GM10248 (cell line): ENCODE measurements at regions not wholly inside any gene's neighbourhood (a gene's known extent, or its start where the extent isn't known, plus 50 kb on each side); places are given as distances from the start of the nearest gene placed in this dataset.

Experiments used
- CTCF ChIA-PET: fragments of 300-600 bp; sonication (Branson Sonifier 250); formaldehyde crosslinking; extraction: SDS; loops from one replicate; lab custom pipeline; 2021; ENCODE audit warnings: antibody characterized with exemption; lab: Yijun Ruan, JAX
- POLR2A ChIA-PET: fragments of 350-650 bp; sonication (Branson Sonifier 250); formaldehyde crosslinking; extraction: SDS; loops from one replicate; lab custom pipeline; 2020; ENCODE audit warnings: antibody characterized with exemption; lab: Yijun Ruan, JAX
- DNase-seq: peaks from one replicate; pipeline ENCODE4 v3.0.0; 2012; ENCODE audit errors: extremely low spot score
- TF ChIP-seq, protein P1 (sequence below): IDR thresholded peaks from 2 replicates; pipeline ENCODE4 v1.5.1; 2012; ENCODE audit warnings: mild to moderate bottlenecking, low read depth; ENCODE audit errors: extremely low read depth, missing control alignments, control extremely low read depth

- POLR2A ChIA-PET, result no interaction called here
- TF ChIP-seq, protein P1, sequence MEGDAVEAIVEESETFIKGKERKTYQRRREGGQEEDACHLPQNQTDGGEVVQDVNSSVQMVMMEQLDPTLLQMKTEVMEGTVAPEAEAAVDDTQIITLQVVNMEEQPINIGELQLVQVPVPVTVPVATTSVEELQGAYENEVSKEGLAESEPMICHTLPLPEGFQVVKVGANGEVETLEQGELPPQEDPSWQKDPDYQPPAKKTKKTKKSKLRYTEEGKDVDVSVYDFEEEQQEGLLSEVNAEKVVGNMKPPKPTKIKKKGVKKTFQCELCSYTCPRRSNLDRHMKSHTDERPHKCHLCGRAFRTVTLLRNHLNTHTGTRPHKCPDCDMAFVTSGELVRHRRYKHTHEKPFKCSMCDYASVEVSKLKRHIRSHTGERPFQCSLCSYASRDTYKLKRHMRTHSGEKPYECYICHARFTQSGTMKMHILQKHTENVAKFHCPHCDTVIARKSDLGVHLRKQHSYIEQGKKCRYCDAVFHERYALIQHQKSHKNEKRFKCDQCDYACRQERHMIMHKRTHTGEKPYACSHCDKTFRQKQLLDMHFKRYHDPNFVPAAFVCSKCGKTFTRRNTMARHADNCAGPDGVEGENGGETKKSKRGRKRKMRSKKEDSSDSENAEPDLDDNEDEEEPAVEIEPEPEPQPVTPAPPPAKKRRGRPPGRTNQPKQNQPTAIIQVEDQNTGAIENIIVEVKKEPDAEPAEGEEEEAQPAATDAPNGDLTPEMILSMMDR, result no peak
Observed at GRCh38 chr18:52136532-52136931, 203.5 kb upstream of the DCC start.

DNA sequence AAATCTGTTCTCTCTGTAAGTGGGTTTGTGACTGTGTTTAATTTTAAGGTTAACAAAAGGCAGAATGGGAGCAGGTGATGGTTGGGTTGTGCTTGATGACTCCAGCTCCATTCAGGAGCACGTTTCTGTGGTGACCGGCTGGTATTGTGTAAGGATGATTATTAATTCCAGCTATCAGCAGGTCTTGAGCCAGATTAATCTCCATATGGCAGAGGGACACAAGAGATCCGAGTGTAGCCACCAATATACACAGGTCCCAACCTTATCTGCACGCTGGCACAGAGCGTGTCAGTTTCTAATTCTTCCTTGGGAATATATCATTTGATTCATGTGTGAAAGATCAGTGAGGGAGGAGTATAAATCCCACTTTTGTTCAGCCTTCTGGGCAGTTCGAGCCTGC lies 199.0 kb upstream of the DCC start:
- DNase-seq, result no peak
- CTCF ChIA-PET, result interaction anchor here (1.7 kb wide), 1 partner anchor 20 kb away, joined by 3 read pairs; no protein-coding TSS in a partner anchor
- POLR2A ChIA-PET, result no interaction called here
- TF ChIP-seq, protein P1, result no peak

More at GRCh38 chr18:52136532-52136931, 203.5 kb upstream of the DCC start:
- CTCF ChIA-PET, result interaction anchor here (2.0 to 2.3 kb wide), 2 partner anchors 15 to 24 kb away, joined by 5 to 7 read pairs; no protein-coding TSS in a partner anchor
- no peak for DNase-seq

DNA sequence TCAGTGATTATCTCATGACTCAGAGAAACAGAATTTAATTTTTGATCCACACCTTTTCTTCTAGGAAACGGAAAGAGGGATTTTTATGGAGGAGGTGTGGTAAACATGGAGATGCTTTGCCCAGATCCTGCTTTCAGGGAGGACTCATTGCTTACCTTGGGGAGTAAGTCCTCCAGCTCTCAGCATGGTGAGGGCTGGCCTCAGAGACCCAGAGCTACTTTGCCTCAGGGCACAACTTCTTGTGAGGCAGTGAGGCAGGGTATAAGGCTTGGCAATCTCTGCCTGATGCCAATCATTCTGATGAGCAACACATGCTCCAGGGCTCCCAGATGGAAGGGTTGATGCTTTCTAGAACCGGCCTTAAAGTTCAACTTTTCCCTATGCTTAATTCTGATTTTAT lies 189.9 kb upstream of the DCC start:
- TF ChIP-seq, protein P1, result no peak
- ChIA-PET CTCF (interaction anchor here (1.0 to 1.3 kb wide), 3 partner anchors 8 to 39 kb away, joined by 3 read pairs; no protein-coding TSS in a partner anchor), POLR2A (no interaction called here)
- DNase-seq, result no peak

DNA sequence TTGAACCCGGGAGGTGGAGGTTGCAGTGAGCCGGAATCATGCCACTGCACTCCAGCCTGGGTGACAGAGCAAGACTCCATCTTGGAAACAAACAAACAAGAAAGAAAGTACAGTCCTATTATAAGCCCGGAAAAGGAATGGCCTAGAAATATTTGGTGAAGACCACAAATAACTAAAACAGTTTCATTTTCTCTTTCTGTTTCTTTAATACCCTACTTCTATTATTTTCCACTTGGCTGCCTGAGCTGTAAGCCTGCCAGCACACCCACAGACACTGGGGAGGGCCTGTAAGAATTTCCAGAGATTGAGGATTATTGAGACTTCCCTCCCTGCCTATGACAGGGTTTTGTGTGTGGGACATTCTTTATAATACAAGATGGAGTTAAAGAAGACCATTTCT lies 188.0 kb upstream of the DCC start:
- DNase-seq, result no peak
- TF ChIP-seq, protein P1, result no peak
- CTCF ChIA-PET, result no interaction called here
- POLR2A ChIA-PET, result no interaction called here

GRCh38 chr18:52156166-52156565 lies 183.8 kb upstream of the DCC start:
- POLR2A ChIA-PET, result no interaction called here
- TF ChIP-seq, protein P1, result no peak
- no peak for DNase-seq
- CTCF ChIA-PET, result interaction anchor here (0.9 kb wide), 1 partner anchor 9 kb away, joined by 3 read pairs; no protein-coding TSS in a partner anchor

DNA sequence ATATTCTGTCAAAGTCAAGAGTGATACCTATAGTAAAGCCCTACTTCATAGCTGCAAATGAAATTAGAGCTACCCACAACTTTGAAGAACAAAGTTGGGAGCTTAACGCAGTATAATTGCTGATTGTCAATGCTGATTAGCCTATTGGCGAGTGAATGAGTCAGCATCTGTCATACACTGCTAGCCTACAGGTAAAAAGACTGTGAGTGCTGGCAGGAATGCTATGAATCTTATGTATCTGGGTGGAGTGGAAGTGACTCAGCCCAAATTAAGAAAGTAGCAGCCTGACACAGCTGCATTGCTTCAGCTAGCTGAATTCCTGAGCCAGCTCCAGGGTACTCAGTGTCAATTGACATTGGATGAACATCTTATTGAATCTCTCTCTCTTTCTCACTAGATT lies 179.4 kb upstream of the DCC start:
- ChIA-PET CTCF (interaction anchor here (1.3 to 2.1 kb wide), 4 partner anchors 19 to 39 kb away, joined by 3 to 7 read pairs (median 3); no protein-coding TSS in a partner anchor), POLR2A (no interaction called here)
- TF ChIP-seq, protein P1, result no peak
- no peak for DNase-seq
